ENCODE measurements at regions not wholly inside any gene's neighbourhood (a gene's known extent, or its start where the extent isn't known, plus 50 kb on each side); places are given as distances from the start of the nearest gene placed in this dataset.

GRCh38 chrX:39304746-39305145, 503.5 kb downstream of the MID1IP1 start:
- DNase-seq = no peak

- no peak for DNase-seq
These were observed 506.2 kb downstream of the MID1IP1 start for GRCh38 chrX:39307488-39307887.

- DNase-seq = no peak
These were observed 506.9 kb downstream of the MID1IP1 start for GRCh38 chrX:39308126-39308525.

GRCh38 chrX:39309018-39309635, 507.9 kb downstream of the MID1IP1 start:
- peak; percentile 49 for DNase-seq

GRCh38 chrX:39309721-39310152, 508.5 kb downstream of the MID1IP1 start:
- DNase-seq = peak; percentile 68

- DNase-seq = no peak
These were observed 509.6 kb downstream of the MID1IP1 start for GRCh38 chrX:39310891-39311290.

- DNase-seq = peak; percentile 15
These were observed 510.4 kb downstream of the MID1IP1 start for GRCh38 chrX:39311646-39312045.

GRCh38 chrX:39313146-39313545, 511.9 kb downstream of the MID1IP1 start:
- DNase-seq = no peak

- no peak for DNase-seq
These were observed 517.5 kb downstream of the MID1IP1 start for GRCh38 chrX:39318506-39319343.

- no peak for DNase-seq
These were observed 518.9 kb downstream of the MID1IP1 start for GRCh38 chrX:39320165-39320564.

GRCh38 chrX:39322496-39322895, 521.2 kb downstream of the MID1IP1 start:
- DNase-seq = no peak

GRCh38 chrX:39324233-39324930, 523.1 kb downstream of the MID1IP1 start:
- no peak for DNase-seq

GRCh38 chrX:39327255-39327654, 526.0 kb downstream of the MID1IP1 start:
- peak; percentile 32 for DNase-seq

GRCh38 chrX:39327705-39328104, 526.4 kb downstream of the MID1IP1 start:
- no peak for DNase-seq

GRCh38 chrX:39328661-39329060, 527.4 kb downstream of the MID1IP1 start:
- DNase-seq = no peak

GRCh38 chrX:39331082-39331704, 529.9 kb downstream of the MID1IP1 start:
- DNase-seq = no peak

- DNase-seq = no peak
These were observed 532.2 kb downstream of the MID1IP1 start for GRCh38 chrX:39333451-39333850.

- DNase-seq = no peak
These were observed 534.4 kb downstream of the MID1IP1 start for GRCh38 chrX:39335513-39336235.

- DNase-seq = peak; percentile 29
These were observed 535.5 kb downstream of the MID1IP1 start for GRCh38 chrX:39336671-39337311.

- no peak for DNase-seq
These were observed 536.2 kb downstream of the MID1IP1 start for GRCh38 chrX:39337451-39337850.

GRCh38 chrX:39338583-39338982, 537.3 kb downstream of the MID1IP1 start:
- no peak for DNase-seq

All from CD4-positive, alpha-beta T cell treated with Interleukin-10 for 1 hour (primary cell).